Peyer's patch (tissue), 4 donors: ENCODE measurements at regions not wholly inside any gene's neighbourhood (a gene's known extent, or its start where the extent isn't known, plus 50 kb on each side); places are given as distances from the start of the nearest gene placed in this dataset.

Experiments used
- POLR2A ChIP-seq, 2 donors: fragments of 450-650 bp; IDR thresholded peaks; one replicate each; pipeline ENCODE4 v1.5.1; 2017; ENCODE audit warnings: antibody characterized with exemption in 2 of 2, mild to moderate bottlenecking in 2 of 2, moderate library complexity in 2 of 2
- TF ChIP-seq, protein P1 (sequence below), 6 experiments: fragments of 450-650 bp in 4 of 6; fragments of 200-600 bp in 2 of 6; sonication (generic) in 1 of 6; IDR thresholded peaks; one replicate each; pipeline ENCODE4 v1.5.1; 2017 to 2019; ENCODE audit warnings: antibody characterized with exemption in 6 of 6, mild to moderate bottlenecking in 3 of 6, moderate library complexity in 1 of 6

DNA sequence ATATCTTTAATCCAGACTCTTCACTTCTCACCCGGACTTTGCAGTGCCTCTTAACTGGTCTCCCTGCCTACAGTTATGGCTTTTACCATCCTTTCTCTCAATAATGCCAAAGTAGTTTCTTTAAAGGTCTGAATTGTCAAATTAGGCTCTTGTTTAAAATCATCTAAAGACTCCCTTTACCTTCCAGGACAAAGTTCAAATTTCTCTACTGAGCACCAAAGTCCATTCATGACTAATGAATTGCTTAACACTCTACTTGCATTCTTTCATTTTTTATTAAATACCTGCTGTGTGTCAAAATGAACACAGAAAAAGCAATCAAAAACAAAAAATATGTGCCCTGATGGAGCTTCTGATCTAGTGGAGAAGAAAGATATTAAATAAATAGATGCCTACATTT, 472.4 kb upstream of the UBE2E2 start:
- no peak for TF ChIP-seq POLR2A (IDR thresholded peaks at IDR 0.05)
- TF ChIP-seq, protein P1, sequence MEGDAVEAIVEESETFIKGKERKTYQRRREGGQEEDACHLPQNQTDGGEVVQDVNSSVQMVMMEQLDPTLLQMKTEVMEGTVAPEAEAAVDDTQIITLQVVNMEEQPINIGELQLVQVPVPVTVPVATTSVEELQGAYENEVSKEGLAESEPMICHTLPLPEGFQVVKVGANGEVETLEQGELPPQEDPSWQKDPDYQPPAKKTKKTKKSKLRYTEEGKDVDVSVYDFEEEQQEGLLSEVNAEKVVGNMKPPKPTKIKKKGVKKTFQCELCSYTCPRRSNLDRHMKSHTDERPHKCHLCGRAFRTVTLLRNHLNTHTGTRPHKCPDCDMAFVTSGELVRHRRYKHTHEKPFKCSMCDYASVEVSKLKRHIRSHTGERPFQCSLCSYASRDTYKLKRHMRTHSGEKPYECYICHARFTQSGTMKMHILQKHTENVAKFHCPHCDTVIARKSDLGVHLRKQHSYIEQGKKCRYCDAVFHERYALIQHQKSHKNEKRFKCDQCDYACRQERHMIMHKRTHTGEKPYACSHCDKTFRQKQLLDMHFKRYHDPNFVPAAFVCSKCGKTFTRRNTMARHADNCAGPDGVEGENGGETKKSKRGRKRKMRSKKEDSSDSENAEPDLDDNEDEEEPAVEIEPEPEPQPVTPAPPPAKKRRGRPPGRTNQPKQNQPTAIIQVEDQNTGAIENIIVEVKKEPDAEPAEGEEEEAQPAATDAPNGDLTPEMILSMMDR (IDR thresholded peaks at IDR 0.05): no peak
